Stimulated activated CD4-positive, alpha-beta T cell treated with anti-CD3 and anti-CD28 coated beads, TNF-alpha, amount 100 ng/mL, for 48 hours (primary cell): ENCODE measurements at regions not wholly inside any gene's neighbourhood (a gene's known extent, or its start where the extent isn't known, plus 50 kb on each side); places are given as distances from the start of the nearest gene placed in this dataset.
"Not testable (repeated sequence)": the region's sequence is repeated elsewhere in the genome, so short reads cannot be mapped to it uniquely, and the experiment has no call there.

Experiments
- DNase-seq, 3 donors: peaks; one replicate each; pipeline ENCODE4 v3.0.0-alpha.2; 2020; ENCODE audit warnings: low read depth in 3 of 3

- DNase-seq = no peak
These were observed 91.8 kb upstream of the DAPK1 start for GRCh38 chr9:87405677-87406542.

GRCh38 chr9:87406543-87407166 is 91.0 kb upstream of the DAPK1 start:
- no peak for DNase-seq

- not testable (repeated sequence) for DNase-seq
These were observed 87.3 kb upstream of the DAPK1 start for GRCh38 chr9:87410047-87411005.

GRCh38 chr9:87420884-87421283 is 76.8 kb upstream of the DAPK1 start:
- no peak for DNase-seq

GRCh38 chr9:87421734-87422133 is 75.9 kb upstream of the DAPK1 start:
- DNase-seq = no peak

GRCh38 chr9:87422999-87423398 is 74.7 kb upstream of the DAPK1 start:
- DNase-seq = no peak

GRCh38 chr9:87423885-87424284 is 73.8 kb upstream of the DAPK1 start:
- DNase-seq = not testable (repeated sequence)

- DNase-seq = no peak
These were observed 72.5 kb upstream of the DAPK1 start for GRCh38 chr9:87425202-87425601.

GRCh38 chr9:87427851-87428506 is 69.7 kb upstream of the DAPK1 start:
- no peak for DNase-seq

GRCh38 chr9:87428659-87429058 is 69.0 kb upstream of the DAPK1 start:
- no peak for DNase-seq

GRCh38 chr9:87431837-87432236 is 65.8 kb upstream of the DAPK1 start:
- DNase-seq = no peak

GRCh38 chr9:87433853-87434252 is 63.8 kb upstream of the DAPK1 start:
- no peak for DNase-seq

- no peak for DNase-seq
These were observed 63.3 kb upstream of the DAPK1 start for GRCh38 chr9:87434366-87434765.

- no peak for DNase-seq
These were observed 62.3 kb upstream of the DAPK1 start for GRCh38 chr9:87435189-87435880.

- DNase-seq = no peak
These were observed 61.0 kb upstream of the DAPK1 start for GRCh38 chr9:87436716-87437115.

GRCh38 chr9:87437966-87438365 is 59.7 kb upstream of the DAPK1 start:
- DNase-seq = no peak

- DNase-seq = no peak
These were observed 56.4 kb upstream of the DAPK1 start for GRCh38 chr9:87441251-87441650.

GRCh38 chr9:87442451-87442850 is 55.2 kb upstream of the DAPK1 start:
- no peak for DNase-seq

GRCh38 chr9:87443006-87443405 is 54.7 kb upstream of the DAPK1 start:
- no peak for DNase-seq

- no peak for DNase-seq
These were observed 54.2 kb upstream of the DAPK1 start for GRCh38 chr9:87443461-87443860.

- DNase-seq = no peak
These were observed 52.0 kb upstream of the DAPK1 start for GRCh38 chr9:87445646-87446045.
